Gastroesophageal sphincter (tissue), 4 donors: ENCODE measurements at regions not wholly inside any gene's neighbourhood (a gene's known extent, or its start where the extent isn't known, plus 50 kb on each side); places are given as distances from the start of the nearest gene placed in this dataset.

ENCODE experiments used
- ATAC-seq: fragments of 150-250 bp; one replicate; pipeline ENCODE4 v1.9.1; 2016; ENCODE audit warnings: mild to moderate bottlenecking, moderate library complexity
- H3K27ac ChIP-seq, 4 donors: fragments of 200-600 bp; sonication (generic) in 3 of 4; 1 replicate in 3 of 4; 2 replicates in 1 of 4; pipeline ENCODE4 v1.5.1; 2016 to 2019
- H3K27me3 ChIP-seq: fragments of 200-600 bp; sonication (generic); one replicate; pipeline ENCODE4 v1.5.1; 2019
- H3K36me3 ChIP-seq, 2 donors: fragments of 200-600 bp; sonication (generic); one replicate each; pipeline ENCODE4 v1.5.1; 2019; ENCODE audit warnings: control low read depth in 1 of 2
- H3K4me1 ChIP-seq, 3 donors: fragments of 200-600 bp; sonication (generic); 1 replicate in 2 of 3; 2 replicates in 1 of 3; pipeline ENCODE4 v1.5.1; 2016 to 2019; ENCODE audit warnings: control low read depth in 2 of 3
- H3K4me3 ChIP-seq, 2 donors: fragments of 200-600 bp; sonication (generic); one replicate each; pipeline ENCODE4 v1.5.1; 2019; ENCODE audit warnings: mild to moderate bottlenecking in 1 of 2, moderate library complexity in 1 of 2
- H3K9me3 ChIP-seq, 3 donors: fragments of 200-600 bp; sonication (generic); one replicate each; pipeline ENCODE4 v1.5.1; 2017 to 2019; ENCODE audit warnings: control low read depth in 2 of 3
- CTCF ChIP-seq, 4 experiments: fragments of 200-600 bp in 2 of 4; fragments of 450-650 bp in 2 of 4; sonication (generic) in 1 of 4; IDR thresholded peaks; one replicate each; pipeline ENCODE4 v1.5.1; 2017 to 2019; ENCODE audit warnings: antibody characterized with exemption in 4 of 4, mild to moderate bottlenecking in 2 of 4, moderate library complexity in 2 of 4
- EP300 ChIP-seq: sonication (generic); formaldehyde crosslinking; IDR thresholded peaks from one replicate; pipeline ENCODE4 v1.6.1; 2017; ENCODE audit warnings: antibody characterized with exemption, mild to moderate bottlenecking
- POLR2A ChIP-seq, 2 donors: fragments of 450-650 bp; IDR thresholded peaks; one replicate each; pipeline ENCODE4 v1.6.1; 2017; ENCODE audit warnings: antibody characterized with exemption in 2 of 2, mild to moderate bottlenecking in 2 of 2, moderate library complexity in 1 of 2
- POLR2AphosphoS5 ChIP-seq: sonication (generic); formaldehyde crosslinking; IDR thresholded peaks from one replicate; pipeline ENCODE4 v1.6.1; 2017; ENCODE audit warnings: antibody characterized with exemption
- WGBS, 2 donors: methylation state at CpG; one replicate each; pipeline ENCODE4 v1.1.5; 2018; ENCODE audit warnings: low coverage in 1 of 2; 5-methylcytosine and 5-hydroxymethylcytosine counted together

GRCh38 chr11:11178671-11179638, 174.1 kb downstream of the CSNK2A3 start:
- peak; percentile 77 for ATAC-seq
- no peaks in the 10 kb centered on the region for H3K9me3 ChIP-seq
- no peaks in the 10 kb centered on the region for H3K36me3 ChIP-seq
- TF ChIP-seq POLR2A (IDR thresholded peaks at IDR 0.05), result no peak
- no peak for TF ChIP-seq POLR2AphosphoS5
- TF ChIP-seq EP300, result no peak
- no peak for TF ChIP-seq CTCF (IDR thresholded peaks at IDR 0.05)
- H3K4me1 ChIP-seq, result peaks cover 4 to 37% (median 8%) of the 10 kb centered on the region in 3 donors
- no peak overlapping the region for H3K4me3 ChIP-seq
- H3K27me3 ChIP-seq, result no peaks in the 10 kb centered on the region
- 35 to 71% methylated on average over 2 of the region's 3 CpGs for WGBS, 2 donors
- peak overlapping the region; percentile 4 to 80 (median 77) for H3K27ac ChIP-seq

GRCh38 chr11:11177156-11177808, 175.8 kb downstream of the CSNK2A3 start:
- ATAC-seq, result no peak
- no peak for TF ChIP-seq POLR2AphosphoS5
- Histone ChIP-seq H3K4me3 (no peak overlapping the region), H3K27me3 (no peaks in the 10 kb centered on the region), H3K4me1 (peaks cover 4 to 47% (median 8%) of the 10 kb centered on the region in 3 donors), H3K36me3 (no peaks in the 10 kb centered on the region), H3K27ac (peak overlapping the region in 3 of 4 donors; percentile 74 to 80 (median 80)), H3K9me3 (no peaks in the 10 kb centered on the region)
- WGBS, 2 donors, result 63 to 67% methylated on average over 3 to 7 of the region's 7 CpGs

- H3K9me3 ChIP-seq, result no peaks in the 10 kb centered on the region
- H3K4me3 ChIP-seq, result no peak overlapping the region
- H3K27ac ChIP-seq, result no peak overlapping the region
- no peaks in the 10 kb centered on the region for H3K27me3 ChIP-seq
- WGBS, 2 donors, result 86 to 100% methylated on average over 2 of the region's 2 CpGs
- H3K4me1 ChIP-seq, result peaks cover 0 to 46% (median 7%) of the 10 kb centered on the region in 3 donors
- TF ChIP-seq CTCF (IDR thresholded peaks at IDR 0.05), result no peak
- no peak for TF ChIP-seq POLR2AphosphoS5
- TF ChIP-seq EP300, result no peak
- TF ChIP-seq POLR2A (IDR thresholded peaks at IDR 0.05), result no peak
- no peaks in the 10 kb centered on the region for H3K36me3 ChIP-seq
- no peak for ATAC-seq
Measured at GRCh38 chr11:11173316-11174025, 179.6 kb downstream of the CSNK2A3 start.

GRCh38 chr11:11171854-11172253, 181.2 kb downstream of the CSNK2A3 start:
- TF ChIP-seq EP300, result no peak
- TF ChIP-seq POLR2AphosphoS5, result no peak
- no peak for TF ChIP-seq CTCF (IDR thresholded peaks at IDR 0.05)
- TF ChIP-seq POLR2A (IDR thresholded peaks at IDR 0.05), result no peak
- no peak for ATAC-seq
- 67 to 82% methylated on average over 1 of the region's 1 CpG for WGBS, 2 donors
- Histone ChIP-seq H3K27ac (peak overlapping the region in 3 of 4 donors; percentile 72 to 76 (median 74)), H3K9me3 (no peaks in the 10 kb centered on the region), H3K27me3 (no peaks in the 10 kb centered on the region), H3K36me3 (no peaks in the 10 kb centered on the region), H3K4me3 (no peak overlapping the region), H3K4me1 (peaks cover 0 to 36% (median 7%) of the 10 kb centered on the region in 3 donors)

- no peaks in the 10 kb centered on the region for H3K27me3 ChIP-seq
- no peaks in the 10 kb centered on the region for H3K9me3 ChIP-seq
- WGBS, 2 donors, result 39 to 75% methylated on average over 2 of the region's 3 CpGs
- ATAC-seq, result peak; percentile 71
- H3K27ac ChIP-seq, result peak overlapping the region in 3 of 4 donors; percentile 72 to 76 (median 74)
- TF ChIP-seq CTCF (IDR thresholded peaks at IDR 0.05) (peak in 2 of 4 experiments; percentile 24 to 26), EP300 (no peak), POLR2AphosphoS5 (no peak)
- H3K4me3 ChIP-seq, result no peak overlapping the region
- H3K36me3 ChIP-seq, result no peaks in the 10 kb centered on the region
- peaks cover 0 to 36% (median 7%) of the 10 kb centered on the region in 3 donors for H3K4me1 ChIP-seq
Measured at GRCh38 chr11:11171285-11171684, 181.8 kb downstream of the CSNK2A3 start.
